Skeletal muscle tissue (tissue), 3 donors: ENCODE measurements at regions not wholly inside any gene's neighbourhood (a gene's known extent, or its start where the extent isn't known, plus 50 kb on each side); places are given as distances from the start of the nearest gene placed in this dataset.

Source experiments
- H3K27ac ChIP-seq: one replicate; pipeline ENCODE4 v1.7.0; 2013; ENCODE audit warnings: mild to moderate bottlenecking, low read depth, low read length, inconsistent platforms
- H3K27me3 ChIP-seq, 3 donors: one replicate each; pipeline ENCODE4 v1.7.0; 2013; ENCODE audit warnings: low read length in 3 of 3; ENCODE audit not compliant: control insufficient read depth in 3 of 3, insufficient read depth in 3 of 3
- H3K36me3 ChIP-seq, 3 donors: one replicate each; pipeline ENCODE4 v1.7.0; 2013; ENCODE audit warnings: low read length in 3 of 3; ENCODE audit not compliant: control insufficient read depth in 3 of 3, insufficient read depth in 3 of 3
- H3K4me1 ChIP-seq, 3 donors: one replicate each; pipeline ENCODE4 v1.7.0; 2013; ENCODE audit warnings: low read length in 3 of 3, mild to moderate bottlenecking in 3 of 3; ENCODE audit not compliant: control insufficient read depth in 3 of 3, insufficient read depth in 3 of 3
- H3K4me3 ChIP-seq, 3 donors: one replicate each; pipeline ENCODE4 v1.7.0; 2013; ENCODE audit warnings: low read length in 3 of 3
- H3K9ac ChIP-seq, 3 donors: one replicate each; pipeline ENCODE4 v1.7.0; 2013; ENCODE audit warnings: low read length in 3 of 3, mild to moderate bottlenecking in 3 of 3, moderate library complexity in 2 of 3, low read depth in 1 of 3
- H3K9me3 ChIP-seq, 3 donors: one replicate each; pipeline ENCODE4 v1.7.0; 2013; ENCODE audit warnings: low read length in 3 of 3; ENCODE audit not compliant: control insufficient read depth in 3 of 3
- donor health status: Osteomylitis.

- no peak overlapping the region for H3K4me3 ChIP-seq
- H3K9ac ChIP-seq: no peak overlapping the region
- H3K4me1 ChIP-seq: no peaks in the 10 kb centered on the region
- H3K27ac ChIP-seq: peak overlapping the region; percentile 6
- H3K9me3 ChIP-seq: no peaks in the 10 kb centered on the region
- no peaks in the 10 kb centered on the region for H3K27me3 ChIP-seq
- no peaks in the 10 kb centered on the region for H3K36me3 ChIP-seq
These were observed 152.3 kb upstream of the STAC start for GRCh38 chr3:36227980-36228379.

DNA sequence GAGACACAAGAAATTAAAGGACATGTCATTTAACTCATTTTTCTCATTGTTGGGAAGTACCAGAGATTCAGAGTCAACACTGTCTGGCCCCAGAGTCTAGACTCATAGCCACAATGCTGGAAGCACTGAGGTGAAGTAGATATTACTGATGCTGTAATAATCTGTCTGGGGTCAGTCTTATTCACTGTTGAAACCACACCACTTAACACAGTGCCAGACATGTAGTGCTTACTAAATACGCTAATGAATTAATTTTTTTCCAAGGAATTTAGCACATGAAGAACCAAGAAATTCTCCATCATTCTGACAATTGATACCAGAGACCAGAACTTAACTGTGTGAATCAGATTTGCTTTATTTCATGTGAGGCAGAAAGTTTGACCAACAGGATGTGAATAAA, 150.8 kb upstream of the STAC start:
- no peaks in the 10 kb centered on the region for H3K36me3 ChIP-seq
- no peaks in the 10 kb centered on the region for H3K4me1 ChIP-seq
- no peaks in the 10 kb centered on the region for H3K9me3 ChIP-seq
- no peak overlapping the region for H3K9ac ChIP-seq
- H3K27ac ChIP-seq: no peak overlapping the region
- no peak overlapping the region for H3K4me3 ChIP-seq
- H3K27me3 ChIP-seq: no peaks in the 10 kb centered on the region

DNA sequence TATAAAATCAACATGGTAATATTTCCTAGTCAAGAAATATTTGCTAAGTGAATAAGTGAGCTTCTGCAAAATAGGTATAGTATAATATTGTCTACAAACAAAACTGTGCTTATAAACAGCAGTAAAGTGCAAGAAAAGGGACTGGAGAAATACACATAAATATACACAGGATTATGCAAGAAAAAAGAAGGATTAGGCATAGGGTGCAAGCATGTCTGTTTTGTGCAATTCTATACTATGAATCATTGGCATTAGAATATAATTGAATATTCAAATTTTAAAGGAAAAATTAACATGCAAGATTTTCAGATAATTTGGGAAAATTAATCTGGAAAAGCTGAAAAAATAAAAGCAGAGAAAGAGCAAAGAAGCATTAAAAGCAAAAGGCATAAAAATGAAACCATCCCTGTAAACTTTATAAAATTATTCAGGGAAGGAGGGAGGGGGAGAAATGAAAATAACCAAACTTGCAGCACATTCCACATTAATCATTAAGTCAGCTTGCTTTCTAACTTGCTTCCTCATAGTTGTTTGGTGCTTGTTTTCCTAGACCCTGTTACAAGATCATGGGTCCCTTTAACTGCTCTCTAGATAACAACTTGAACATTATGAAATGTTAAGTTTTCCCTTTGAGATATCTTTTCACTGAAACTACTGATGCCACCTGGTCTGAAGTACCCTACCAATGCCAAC, 147.4 kb upstream of the STAC start:
- Histone ChIP-seq H3K9me3 (no peaks in the 10 kb centered on the region), H3K36me3 (no peaks in the 10 kb centered on the region), H3K27me3 (no peaks in the 10 kb centered on the region), H3K9ac (no peak overlapping the region), H3K27ac (no peak overlapping the region), H3K4me1 (no peaks in the 10 kb centered on the region), H3K4me3 (no peak overlapping the region)

- Histone ChIP-seq H3K9me3 (no peaks in the 10 kb centered on the region), H3K4me1 (no peaks in the 10 kb centered on the region), H3K27ac (no peak overlapping the region), H3K27me3 (no peaks in the 10 kb centered on the region), H3K9ac (no peak overlapping the region), H3K36me3 (no peaks in the 10 kb centered on the region), H3K4me3 (no peak overlapping the region)
These were observed 135.6 kb upstream of the STAC start for GRCh38 chr3:36244728-36245127.

GRCh38 chr3:36248374-36248773, 131.9 kb upstream of the STAC start:
- H3K27ac ChIP-seq: no peak overlapping the region
- H3K9me3 ChIP-seq: no peaks in the 10 kb centered on the region
- H3K4me3 ChIP-seq: no peak overlapping the region
- no peaks in the 10 kb centered on the region for H3K36me3 ChIP-seq
- no peak overlapping the region for H3K9ac ChIP-seq
- no peaks in the 10 kb centered on the region for H3K4me1 ChIP-seq
- H3K27me3 ChIP-seq: no peaks in the 10 kb centered on the region

DNA sequence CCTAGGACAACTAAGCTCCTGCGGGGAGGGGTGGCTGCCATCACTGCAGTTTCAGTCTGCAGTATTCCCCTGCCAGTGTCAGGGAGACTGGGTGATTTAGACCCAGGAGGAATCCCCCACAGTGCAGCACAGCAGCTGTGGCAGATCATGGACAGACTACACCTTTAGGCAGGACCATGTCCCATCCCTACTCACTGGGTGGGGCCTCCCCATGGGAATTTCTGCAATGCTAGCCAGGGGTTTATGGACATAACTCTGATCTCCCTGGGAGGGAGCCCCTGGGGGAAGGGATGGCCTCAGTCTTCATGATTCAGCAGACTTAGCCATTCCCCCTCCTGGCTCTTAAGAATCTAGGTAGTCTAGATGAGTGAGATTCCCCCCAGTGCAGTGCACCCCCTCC, 130.1 kb upstream of the STAC start:
- H3K27me3 ChIP-seq: no peaks in the 10 kb centered on the region
- H3K4me3 ChIP-seq: no peak overlapping the region
- H3K9ac ChIP-seq: no peak overlapping the region
- H3K9me3 ChIP-seq: no peaks in the 10 kb centered on the region
- no peaks in the 10 kb centered on the region for H3K4me1 ChIP-seq
- no peak overlapping the region for H3K27ac ChIP-seq
- no peaks in the 10 kb centered on the region for H3K36me3 ChIP-seq

DNA sequence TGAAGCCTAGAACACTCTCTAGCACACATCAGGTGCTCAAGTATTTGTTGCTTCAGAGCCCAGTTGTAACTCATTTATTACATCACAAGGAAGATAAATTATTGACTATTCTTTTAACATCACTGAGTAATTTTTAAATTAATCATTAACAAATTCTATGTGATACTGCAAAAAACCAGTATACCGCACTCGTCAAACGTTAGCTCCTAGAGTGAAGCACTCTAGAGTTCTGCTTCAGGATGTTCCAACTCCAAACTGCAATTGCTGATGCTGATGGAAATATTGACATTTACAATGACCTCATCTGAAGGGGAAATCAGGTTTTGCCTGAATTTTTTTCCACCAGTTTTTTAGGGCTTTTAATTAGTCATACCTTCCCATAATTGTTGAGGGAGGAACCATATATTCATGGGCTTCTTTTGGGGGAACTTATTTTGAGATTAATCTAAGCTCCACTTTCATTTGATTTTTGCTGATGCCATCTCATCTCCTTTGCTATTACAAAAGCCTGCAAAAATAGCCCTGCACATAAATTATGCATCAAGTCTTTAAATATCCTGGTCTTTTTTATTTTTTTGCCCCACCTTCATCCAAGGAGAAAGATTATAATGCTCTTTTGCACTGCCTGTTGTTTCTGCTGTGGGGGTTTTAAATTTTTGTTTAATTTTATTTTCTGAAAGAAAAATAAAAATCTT, 123.0 kb upstream of the STAC start:
- Histone ChIP-seq H3K27ac (no peak overlapping the region), H3K4me3 (no peak overlapping the region), H3K4me1 (no peaks in the 10 kb centered on the region), H3K9me3 (no peaks in the 10 kb centered on the region), H3K36me3 (no peaks in the 10 kb centered on the region), H3K9ac (no peak overlapping the region), H3K27me3 (no peaks in the 10 kb centered on the region)

- Histone ChIP-seq H3K27ac (no peak overlapping the region), H3K9me3 (no peaks in the 10 kb centered on the region), H3K36me3 (no peaks in the 10 kb centered on the region), H3K9ac (no peak overlapping the region), H3K4me3 (no peak overlapping the region), H3K27me3 (no peaks in the 10 kb centered on the region), H3K4me1 (no peaks in the 10 kb centered on the region)
These were observed 121.9 kb upstream of the STAC start for GRCh38 chr3:36258421-36258820.

GRCh38 chr3:36259580-36259979, 120.7 kb upstream of the STAC start:
- Histone ChIP-seq H3K9me3 (peaks cover 0 to 4% (median 0%) of the 10 kb centered on the region in 3 donors), H3K27ac (no peak overlapping the region), H3K4me1 (no peaks in the 10 kb centered on the region), H3K9ac (no peak overlapping the region), H3K36me3 (no peaks in the 10 kb centered on the region), H3K4me3 (no peak overlapping the region), H3K27me3 (no peaks in the 10 kb centered on the region)

DNA sequence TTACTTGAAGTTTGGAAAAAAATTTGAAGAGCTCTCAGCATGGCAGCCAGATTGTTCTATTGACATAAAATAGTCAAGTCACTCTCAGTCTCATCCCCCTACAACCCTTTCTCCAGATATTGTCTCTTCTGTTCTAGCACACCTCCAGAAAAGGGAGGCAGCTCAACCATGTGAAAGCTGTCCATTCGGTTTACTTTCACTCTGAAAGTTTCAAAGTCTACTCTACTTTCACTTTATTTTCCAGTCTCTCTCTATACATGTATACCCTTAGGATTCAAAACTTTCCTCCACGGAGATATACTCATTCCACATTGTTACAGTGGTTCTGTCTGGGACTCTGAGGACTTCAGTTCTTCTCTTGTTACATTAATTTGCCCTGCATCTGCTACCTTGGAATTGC, 111.0 kb upstream of the STAC start:
- no peak overlapping the region for H3K9ac ChIP-seq

More for the DNA sequence above, 111.0 kb upstream of the STAC start:
- Histone ChIP-seq H3K4me3 (no peak overlapping the region), H3K4me1 (no peaks in the 10 kb centered on the region), H3K9me3 (peaks cover 0 to 2% (median 0%) of the 10 kb centered on the region in 3 donors), H3K27ac (no peak overlapping the region), H3K36me3 (no peaks in the 10 kb centered on the region), H3K27me3 (no peaks in the 10 kb centered on the region)
